ENCODE measurements at regions not wholly inside any gene's neighbourhood (a gene's known extent, or its start where the extent isn't known, plus 50 kb on each side); places are given as distances from the start of the nearest gene placed in this dataset.
A peak's percentile ranks its signal among the peaks of the same experiment; 100 is the strongest.
"Not testable (repeated sequence)": the region's sequence is repeated elsewhere in the genome, so short reads cannot be mapped to it uniquely, and the experiment has no call there.

GRCh38 chr6:139519097-139519496, 144.6 kb upstream of the CITED2 start:
- H3K27ac Mint-ChIP-seq (ENCODE audit: unreplicated experiment): no peak overlapping the region
- TF ChIP-seq CTCF (conservative IDR thresholded peaks at IDR 0.05): no peak
- peaks cover 3% of the 10 kb centered on the region for H3K36me3 Mint-ChIP-seq (ENCODE audit: low read depth)
- peaks cover 11% of the 10 kb centered on the region for H3K4me1 Mint-ChIP-seq
- H3K9me3 Mint-ChIP-seq: peaks cover 9% of the 10 kb centered on the region
- no peak overlapping the region for H3K4me3 Mint-ChIP-seq
- DNase-seq (ENCODE audit: low read depth, low spot score): no peak
- H3K27me3 Mint-ChIP-seq (ENCODE audit: low read depth): no peaks in the 10 kb centered on the region

- H3K4me1 Mint-ChIP-seq: peaks cover 11% of the 10 kb centered on the region
- peaks cover 9% of the 10 kb centered on the region for H3K9me3 Mint-ChIP-seq
- H3K27ac Mint-ChIP-seq (ENCODE audit: unreplicated experiment): peak overlapping the region; percentile 28
- no peak overlapping the region for H3K4me3 Mint-ChIP-seq
- DNase-seq (ENCODE audit: low read depth, low spot score): no peak
- no peaks in the 10 kb centered on the region for H3K27me3 Mint-ChIP-seq (ENCODE audit: low read depth)
- peaks cover 3% of the 10 kb centered on the region for H3K36me3 Mint-ChIP-seq (ENCODE audit: low read depth)
- no peak for TF ChIP-seq CTCF (conservative IDR thresholded peaks at IDR 0.05)
Observed at GRCh38 chr6:139518556-139519091, 144.2 kb upstream of the CITED2 start.

- H3K36me3 Mint-ChIP-seq (ENCODE audit: low read depth); H3K27me3 Mint-ChIP-seq (ENCODE audit: low read depth); H3K27ac Mint-ChIP-seq (ENCODE audit: unreplicated experiment); DNase-seq (ENCODE audit: low read depth, low spot score); H3K9me3 Mint-ChIP-seq; H3K4me3 Mint-ChIP-seq: not testable (repeated sequence)
- H3K4me1 Mint-ChIP-seq: peaks cover 11% of the 10 kb centered on the region
Observed at GRCh38 chr6:139517998-139518555, 143.6 kb upstream of the CITED2 start.

DNA sequence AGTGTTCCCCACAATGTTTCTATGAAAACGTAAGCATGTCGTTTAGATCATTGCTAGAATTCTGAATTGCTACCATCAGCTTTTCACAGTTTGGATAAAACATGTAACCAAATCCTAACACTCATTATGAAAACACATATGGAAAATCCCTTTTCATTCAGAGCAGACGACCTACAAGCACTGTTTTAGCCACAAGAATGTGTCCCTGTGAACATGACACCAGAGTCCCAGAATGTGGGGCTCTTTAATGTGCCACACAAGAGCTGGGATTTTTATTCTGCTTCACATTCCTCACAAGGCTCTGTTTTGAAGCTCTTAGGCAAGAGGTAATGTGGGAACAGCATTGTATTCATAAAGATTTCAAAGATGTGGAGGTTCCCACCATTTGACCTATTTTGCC, 141.1 kb upstream of the CITED2 start:
- H3K27ac Mint-ChIP-seq (ENCODE audit: unreplicated experiment): no peak overlapping the region
- peaks cover 11% of the 10 kb centered on the region for H3K4me1 Mint-ChIP-seq
- TF ChIP-seq CTCF (conservative IDR thresholded peaks at IDR 0.05): no peak
- H3K27me3 Mint-ChIP-seq (ENCODE audit: low read depth): no peaks in the 10 kb centered on the region
- H3K36me3 Mint-ChIP-seq (ENCODE audit: low read depth): peaks cover 3% of the 10 kb centered on the region
- no peak for DNase-seq (ENCODE audit: low read depth, low spot score)
- no peak overlapping the region for H3K4me3 Mint-ChIP-seq
- H3K9me3 Mint-ChIP-seq: peaks cover 3% of the 10 kb centered on the region

DNA sequence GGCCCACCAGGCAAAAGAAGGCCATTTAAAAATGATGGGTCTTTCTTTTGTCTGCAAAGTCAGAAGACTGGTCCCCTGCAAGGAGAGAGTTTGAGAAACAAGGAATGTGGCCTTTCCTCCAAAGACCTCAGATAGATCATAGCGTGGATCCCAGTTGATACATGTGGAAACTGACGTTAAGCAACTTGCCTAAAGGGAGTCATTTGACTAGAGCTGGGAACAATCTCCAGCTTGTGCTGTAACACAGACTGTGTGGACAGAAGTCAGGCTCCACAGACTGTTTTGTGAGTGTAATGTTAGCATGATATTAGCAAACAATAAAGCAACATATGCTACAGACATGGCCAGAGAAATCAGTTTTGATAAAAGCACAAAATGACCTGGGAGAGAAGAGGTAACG, 140.4 kb upstream of the CITED2 start:
- Mint-ChIP-seq H3K27me3 (ENCODE audit: low read depth) (no peaks in the 10 kb centered on the region), H3K9me3 (no peaks in the 10 kb centered on the region), H3K27ac (ENCODE audit: unreplicated experiment) (no peak overlapping the region), H3K4me1 (peaks cover 11% of the 10 kb centered on the region), H3K4me3 (no peak overlapping the region), H3K36me3 (ENCODE audit: low read depth) (peaks cover 3% of the 10 kb centered on the region)
- TF ChIP-seq CTCF (conservative IDR thresholded peaks at IDR 0.05): no peak
- DNase-seq (ENCODE audit: low read depth, low spot score): no peak

GRCh38 chr6:139510040-139510790, 135.8 kb upstream of the CITED2 start:
- Mint-ChIP-seq H3K4me1 (peaks cover 12% of the 10 kb centered on the region), H3K27me3 (ENCODE audit: low read depth) (no peaks in the 10 kb centered on the region), H3K9me3 (peaks cover 2% of the 10 kb centered on the region), H3K36me3 (ENCODE audit: low read depth) (peaks cover under 1% of the 10 kb centered on the region), H3K27ac (ENCODE audit: unreplicated experiment) (no peak overlapping the region), H3K4me3 (no peak overlapping the region)
- TF ChIP-seq CTCF (conservative IDR thresholded peaks at IDR 0.05): no peak
- DNase-seq (ENCODE audit: low read depth, low spot score): no peak

All from neural crest cell (in vitro differentiated cells).